Pancreas (tissue), 10 donors: ENCODE measurements at regions not wholly inside any gene's neighbourhood (a gene's known extent, or its start where the extent isn't known, plus 50 kb on each side); places are given as distances from the start of the nearest gene placed in this dataset.

Experiments used
- ATAC-seq, 4 donors: fragments of 200-7000 bp; cut with Tn5 transposase; one replicate each; pipeline versions ENCODE4 v1.8.0 to v1.9.1; 2020; ENCODE audit warnings: mild to moderate bottlenecking in 4 of 4, moderate library complexity in 4 of 4
- DNase-seq, 6 donors: peaks; one replicate each; pipeline ENCODE4 v3.0.0-alpha.2; 2020
- FAIRE-seq: peaks from 2 replicates; lab custom pipeline; 2012; peaks lifted over from hg19 to GRCh38; lab: Jason Lieb, UNC
- H3K27ac ChIP-seq, 4 donors: fragments of 200-600 bp; sonication (generic); 1 replicate in 3 of 4; 2 replicates in 1 of 4; pipeline versions ENCODE4 v1.5.0 to v1.8.0; 2020
- H3K27me3 ChIP-seq, 4 donors: fragments of 200-600 bp; one replicate each; pipeline ENCODE4 v1.8.0; 2021
- H3K36me3 ChIP-seq, 3 donors: fragments of 200-600 bp; sonication (generic) in 1 of 3; one replicate each; pipeline versions ENCODE4 v1.5.0 to v1.8.0; 2020 to 2021
- H3K4me1 ChIP-seq, 3 donors: fragments of 200-600 bp; one replicate each; pipeline ENCODE4 v1.8.0; 2021
- H3K4me3 ChIP-seq, 4 donors: fragments of 200-600 bp; sonication (generic) in 2 of 4; one replicate each; pipeline versions ENCODE4 v1.5.0 to v1.8.0; 2020 to 2021
- H3K9me3 ChIP-seq, 4 donors: fragments of 200-600 bp; one replicate each; pipeline ENCODE4 v1.8.0; 2021
- WGBS, 2 donors: extraction: QIAGEN DNeasy Blood & Tissue Kit; methylation state at CpG; one replicate each; pipeline ENCODE4 v1.1.7; 2013; 5-methylcytosine and 5-hydroxymethylcytosine counted together
- intact Hi-C, 3 donors: fragments of 100-400 bp; cut with DNase I; formaldehyde crosslinking; loops; one replicate each; pipeline versions ENCODE4 v1.11.1 to v1.14.2; 2022
- TF ChIP-seq, protein P1 (sequence below), 4 donors: fragments of 200-600 bp; sonication (generic) in 3 of 4; IDR thresholded peaks; one replicate each; pipeline versions ENCODE4 v1.5.0 to v1.8.0; 2021; ENCODE audit warnings: antibody characterized with exemption in 4 of 4
- donor health status: healthy with polysubstance abuse.
- donor health status: DM: no; HTN: no; CAD: no; lungs with moderate emphysema.
- donor health status: DM: no; HTN: no; CAD: no.
- donor health status: control.
- donor health status: control.
- donor health status: Bipolar disorder and iron deficiency.
- donor health status: DM: yes; HTN: yes; CAD: no.
- donor health status: DM: no; HTN: no; CAD: no.
- donor health status: DM: no; HTN: no; CAD: no.
- donor health status: DM: yes; HTN: yes; CAD: no.

- FAIRE-seq (no peak), DNase-seq (no peak), ATAC-seq (no peak)
- WGBS, 2 donors, result 75 to 82% methylated on average over 1 of the region's 1 CpG
- no peaks in the 10 kb centered on the region for H3K4me1 ChIP-seq
- H3K27me3 ChIP-seq, result no peaks in the 10 kb centered on the region
- TF ChIP-seq, protein P1, sequence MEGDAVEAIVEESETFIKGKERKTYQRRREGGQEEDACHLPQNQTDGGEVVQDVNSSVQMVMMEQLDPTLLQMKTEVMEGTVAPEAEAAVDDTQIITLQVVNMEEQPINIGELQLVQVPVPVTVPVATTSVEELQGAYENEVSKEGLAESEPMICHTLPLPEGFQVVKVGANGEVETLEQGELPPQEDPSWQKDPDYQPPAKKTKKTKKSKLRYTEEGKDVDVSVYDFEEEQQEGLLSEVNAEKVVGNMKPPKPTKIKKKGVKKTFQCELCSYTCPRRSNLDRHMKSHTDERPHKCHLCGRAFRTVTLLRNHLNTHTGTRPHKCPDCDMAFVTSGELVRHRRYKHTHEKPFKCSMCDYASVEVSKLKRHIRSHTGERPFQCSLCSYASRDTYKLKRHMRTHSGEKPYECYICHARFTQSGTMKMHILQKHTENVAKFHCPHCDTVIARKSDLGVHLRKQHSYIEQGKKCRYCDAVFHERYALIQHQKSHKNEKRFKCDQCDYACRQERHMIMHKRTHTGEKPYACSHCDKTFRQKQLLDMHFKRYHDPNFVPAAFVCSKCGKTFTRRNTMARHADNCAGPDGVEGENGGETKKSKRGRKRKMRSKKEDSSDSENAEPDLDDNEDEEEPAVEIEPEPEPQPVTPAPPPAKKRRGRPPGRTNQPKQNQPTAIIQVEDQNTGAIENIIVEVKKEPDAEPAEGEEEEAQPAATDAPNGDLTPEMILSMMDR (IDR thresholded peaks at IDR 0.05), result no peak
- no peak overlapping the region for H3K4me3 ChIP-seq
- intact Hi-C loops, result no loop called here
- no peak overlapping the region for H3K27ac ChIP-seq
- no peaks in the 10 kb centered on the region for H3K9me3 ChIP-seq
- no peaks in the 10 kb centered on the region for H3K36me3 ChIP-seq
These were observed 299.2 kb downstream of the INSIG2 start for GRCh38 chr2:118387509-118387908.

GRCh38 chr2:118386641-118387302 is 298.5 kb downstream of the INSIG2 start:
- H3K4me1 ChIP-seq, result no peaks in the 10 kb centered on the region
- TF ChIP-seq, protein P1 (IDR thresholded peaks at IDR 0.05), result no peak
- no peak overlapping the region for H3K4me3 ChIP-seq
- no peak for ATAC-seq
- H3K36me3 ChIP-seq, result no peaks in the 10 kb centered on the region
- no peak for DNase-seq
- no peak for FAIRE-seq
- intact Hi-C loops, result no loop called here
- H3K9me3 ChIP-seq, result no peaks in the 10 kb centered on the region
- 86 to 89% methylated on average over 9 of the region's 9 CpGs for WGBS, 2 donors
- no peak overlapping the region for H3K27ac ChIP-seq
- H3K27me3 ChIP-seq, result no peaks in the 10 kb centered on the region

DNA sequence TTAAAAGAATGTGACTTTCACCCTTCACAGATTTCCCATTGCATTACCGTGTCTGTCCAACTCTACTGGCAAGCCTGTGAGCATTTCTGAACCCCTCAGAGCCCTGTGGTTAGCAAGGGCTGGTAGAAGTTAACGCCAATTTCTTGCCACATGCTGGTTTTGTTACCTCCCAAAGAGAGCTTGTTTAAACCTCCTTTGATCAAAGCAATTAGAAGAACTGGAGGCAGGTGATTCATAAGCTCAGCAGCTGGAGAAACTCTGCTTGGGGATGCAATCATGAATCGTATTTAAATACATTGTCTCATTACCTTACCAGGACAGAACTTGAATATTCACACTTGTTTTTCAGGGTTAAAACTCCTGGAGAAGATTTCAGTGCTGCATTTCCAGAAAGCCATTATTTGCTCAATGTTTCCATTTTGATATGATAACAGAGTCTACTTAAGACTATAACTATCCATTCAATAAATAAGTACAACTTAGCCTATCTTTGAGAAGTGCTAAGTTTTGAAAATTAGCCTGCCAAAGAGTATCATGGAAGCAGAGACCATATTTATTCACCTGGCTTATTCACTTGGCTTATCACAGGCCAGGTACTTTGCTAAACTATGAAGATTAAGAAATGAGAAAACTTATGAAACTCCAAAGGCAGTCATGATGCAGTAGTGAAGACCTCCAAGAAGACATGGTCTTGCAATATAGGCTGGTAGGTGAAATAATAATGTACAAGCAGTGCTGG is 292.8 kb downstream of the INSIG2 start:
- TF ChIP-seq, protein P1 (IDR thresholded peaks at IDR 0.05), result no peak
- ATAC-seq (peak; percentile 63 to 88 (median 78)), FAIRE-seq (no peak), DNase-seq (no peak)
- H3K9me3 ChIP-seq, result no peaks in the 10 kb centered on the region
- H3K27ac ChIP-seq, result peak overlapping the region in 1 of 4 donors; percentile 9
- intact Hi-C loops, result no loop called here
- H3K36me3 ChIP-seq, result no peaks in the 10 kb centered on the region
- no peaks in the 10 kb centered on the region for H3K27me3 ChIP-seq
- peaks cover 0 to 8% (median 8%) of the 10 kb centered on the region in 3 donors for H3K4me1 ChIP-seq
- H3K4me3 ChIP-seq, result no peak overlapping the region
- 31 to 34% methylated on average over 3 of the region's 3 CpGs for WGBS, 2 donors

DNA sequence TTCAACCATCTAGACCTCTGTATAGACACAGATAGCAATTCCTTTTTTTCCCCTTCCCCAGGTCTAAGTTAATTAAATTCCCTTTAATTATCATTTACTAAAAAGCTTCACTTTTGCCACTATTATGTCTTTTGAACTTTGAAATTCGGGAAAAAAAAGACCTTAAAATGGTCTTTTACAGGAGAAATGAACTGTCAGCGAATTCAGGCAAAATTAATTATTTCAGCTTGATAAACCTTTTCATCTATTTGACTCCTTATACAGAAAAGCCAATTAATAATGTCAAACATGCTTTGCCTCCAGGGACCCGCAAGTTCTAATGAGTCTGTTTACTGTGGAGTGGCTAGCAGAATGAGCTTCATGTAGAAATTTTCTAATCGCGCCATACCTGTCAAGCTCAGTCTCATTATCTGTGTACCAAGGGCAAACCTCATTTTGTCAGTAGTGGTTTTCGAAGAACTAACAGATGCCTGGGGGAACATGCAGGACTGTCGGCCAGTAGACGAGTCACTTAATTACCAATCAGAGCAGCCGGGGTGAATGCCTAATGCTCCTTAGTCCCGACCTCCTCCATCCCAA is 287.7 kb downstream of the INSIG2 start:
- no peaks in the 10 kb centered on the region for H3K36me3 ChIP-seq
- intact Hi-C loops, result loop anchor here in 1 of 3 donors (10.0 kb wide), 1 partner anchor 479 kb away; no protein-coding TSS in a partner anchor
- TF ChIP-seq, protein P1 (IDR thresholded peaks at IDR 0.05), result no peak
- no peak overlapping the region for H3K27ac ChIP-seq
- H3K9me3 ChIP-seq, result no peaks in the 10 kb centered on the region
- WGBS, 2 donors, result 58 to 66% methylated on average over 10 of the region's 10 CpGs
- ATAC-seq, result no peak
- FAIRE-seq, result no peak
- DNase-seq, result no peak
- no peaks in the 10 kb centered on the region for H3K27me3 ChIP-seq
- H3K4me3 ChIP-seq, result no peak overlapping the region
- H3K4me1 ChIP-seq, result peaks cover 0 to 8% (median 8%) of the 10 kb centered on the region in 3 donors
